Activated T-helper 2 cell treated with anti-CD3 and anti-CD28 coated beads, Interferon-gamma antibody, Interleukin-2, Interleukin-4, amounts not matched to agents 10 μg/mL and 5 μg/mL and 100 μg/mL, durations not matched to agents 14 hours and 24 hours and 36 hours (primary cell): ENCODE measurements at regions not wholly inside any gene's neighbourhood (a gene's known extent, or its start where the extent isn't known, plus 50 kb on each side); places are given as distances from the start of the nearest gene placed in this dataset.
"Not testable (repeated sequence)": the region's sequence is repeated elsewhere in the genome, so short reads cannot be mapped to it uniquely, and the experiment has no call there.

Experiments
- DNase-seq: peaks from one replicate; pipeline ENCODE4 v3.0.0; 2021; ENCODE audit warnings: low spot score
- H3K27ac Mint-ChIP-seq: one replicate; pipeline ENCODE4 v1.8.0; 2021; ENCODE audit warnings: mixed read lengths
- H3K27me3 Mint-ChIP-seq: one replicate; pipeline ENCODE4 v1.8.0; 2021; ENCODE audit warnings: low read depth, mixed read lengths
- H3K36me3 Mint-ChIP-seq: one replicate; pipeline ENCODE4 v1.8.0; 2021; ENCODE audit warnings: low read depth, mixed read lengths
- H3K4me1 Mint-ChIP-seq: one replicate; pipeline ENCODE4 v1.8.0; 2021; ENCODE audit warnings: low read depth, mixed read lengths
- H3K4me3 Mint-ChIP-seq: one replicate; pipeline ENCODE4 v1.8.0; 2021; ENCODE audit warnings: low read depth, mild to moderate bottlenecking, moderate library complexity, mixed read lengths
- H3K9me3 Mint-ChIP-seq: one replicate; pipeline ENCODE4 v1.8.0; 2021; ENCODE audit warnings: mixed read lengths
- intact Hi-C: fragments of 100-400 bp; cut with micrococcal nuclease; formaldehyde crosslinking; loops from one replicate; pipeline ENCODE4 v1.15.1; 2023

DNA sequence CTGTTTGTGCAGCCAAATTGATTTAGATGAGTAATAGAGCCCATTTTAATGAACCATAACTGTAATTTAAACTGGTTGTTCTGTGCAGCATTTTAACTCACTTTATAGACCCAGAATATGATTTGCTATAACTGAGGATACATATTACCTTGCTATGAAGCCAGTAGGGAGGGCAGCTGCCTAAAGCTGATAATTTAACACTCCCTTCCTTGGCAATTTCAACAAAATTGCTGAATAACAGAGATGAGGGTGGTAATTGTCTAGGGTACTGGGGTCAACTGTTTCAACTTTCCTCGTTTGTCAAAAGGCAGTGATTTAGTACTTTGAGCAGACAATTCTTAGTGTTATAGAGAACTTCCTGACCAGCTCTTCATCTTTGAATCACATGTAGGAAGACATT lies 304.9 kb upstream of the POU1F1 start:
- no peaks in the 10 kb centered on the region for H3K27me3 Mint-ChIP-seq
- no peak for DNase-seq
- H3K4me1 Mint-ChIP-seq = no peaks in the 10 kb centered on the region
- H3K27ac Mint-ChIP-seq = no peak overlapping the region
- intact Hi-C loops = no loop called here
- no peaks in the 10 kb centered on the region for H3K36me3 Mint-ChIP-seq
- no peaks in the 10 kb centered on the region for H3K9me3 Mint-ChIP-seq
- H3K4me3 Mint-ChIP-seq = no peak overlapping the region

DNA sequence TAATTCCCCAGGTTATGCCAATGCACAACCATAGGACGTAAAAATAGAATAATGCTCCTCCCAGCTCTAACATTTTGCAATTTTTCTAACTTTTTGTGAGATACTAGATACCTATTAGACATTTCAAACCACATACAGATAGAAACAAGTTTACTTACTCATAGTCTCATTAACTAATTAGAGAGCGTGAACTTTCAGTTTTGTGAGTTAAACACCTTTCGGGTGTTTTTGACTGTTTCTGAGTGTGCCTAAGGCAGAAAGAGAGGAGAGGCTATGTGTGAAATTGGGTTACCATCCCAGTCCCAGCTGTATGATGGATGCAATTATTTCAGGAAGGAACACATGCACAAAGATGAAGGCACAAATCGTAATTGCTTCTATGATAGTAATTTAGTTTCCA lies 300.4 kb upstream of the POU1F1 start:
- Mint-ChIP-seq H3K27me3 (no peaks in the 10 kb centered on the region), H3K36me3 (no peaks in the 10 kb centered on the region), H3K4me1 (no peaks in the 10 kb centered on the region), H3K9me3 (no peaks in the 10 kb centered on the region), H3K4me3 (no peak overlapping the region), H3K27ac (no peak overlapping the region)
- DNase-seq = no peak
- intact Hi-C loops = no loop called here

DNA sequence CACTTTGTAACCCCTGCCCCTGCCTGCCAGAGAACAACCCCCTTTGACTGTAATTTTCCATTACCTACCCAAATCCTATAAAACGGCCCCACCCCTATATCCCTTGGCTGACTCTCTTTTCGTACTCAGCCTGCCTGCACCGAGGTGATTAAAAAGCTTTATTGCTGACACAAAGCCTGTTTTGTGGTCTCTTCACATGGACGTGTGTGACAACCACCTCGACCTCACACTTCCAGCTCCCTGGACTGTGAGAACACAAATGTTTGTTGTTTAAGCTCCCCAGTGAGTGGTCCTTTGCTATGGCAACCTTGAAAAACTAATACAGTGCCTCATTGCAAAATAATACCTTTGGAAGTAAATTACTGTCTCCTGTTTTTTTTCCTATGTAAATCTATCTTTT lies 299.2 kb upstream of the POU1F1 start:
- no peak for DNase-seq
- Mint-ChIP-seq H3K36me3 (no peaks in the 10 kb centered on the region), H3K27ac (no peak overlapping the region), H3K27me3 (no peaks in the 10 kb centered on the region), H3K4me1 (no peaks in the 10 kb centered on the region), H3K4me3 (no peak overlapping the region), H3K9me3 (no peaks in the 10 kb centered on the region)
- intact Hi-C loops = no loop called here

DNA sequence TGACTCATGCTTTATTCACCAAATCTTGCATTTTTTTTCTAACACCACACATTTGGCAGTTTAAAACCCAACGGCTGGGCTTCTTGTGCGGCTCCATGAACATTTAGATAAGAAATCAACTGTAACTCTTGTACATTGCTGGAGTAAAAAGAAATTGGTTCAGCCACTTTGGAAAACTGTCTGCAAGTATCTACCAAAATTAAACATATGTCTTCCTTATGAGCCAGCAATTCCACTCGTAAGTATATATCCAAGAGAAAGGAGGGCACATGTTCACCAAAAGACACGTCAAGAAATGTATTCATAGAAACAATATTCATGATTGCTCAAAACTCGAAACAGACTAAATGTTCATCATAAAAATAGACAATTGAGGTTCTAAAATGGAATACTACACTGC lies 291.9 kb upstream of the POU1F1 start:
- intact Hi-C loops = no loop called here
- no peak for DNase-seq
- Mint-ChIP-seq H3K27me3 (no peaks in the 10 kb centered on the region), H3K9me3 (no peaks in the 10 kb centered on the region), H3K4me3 (no peak overlapping the region), H3K4me1 (no peaks in the 10 kb centered on the region), H3K27ac (no peak overlapping the region), H3K36me3 (no peaks in the 10 kb centered on the region)

DNA sequence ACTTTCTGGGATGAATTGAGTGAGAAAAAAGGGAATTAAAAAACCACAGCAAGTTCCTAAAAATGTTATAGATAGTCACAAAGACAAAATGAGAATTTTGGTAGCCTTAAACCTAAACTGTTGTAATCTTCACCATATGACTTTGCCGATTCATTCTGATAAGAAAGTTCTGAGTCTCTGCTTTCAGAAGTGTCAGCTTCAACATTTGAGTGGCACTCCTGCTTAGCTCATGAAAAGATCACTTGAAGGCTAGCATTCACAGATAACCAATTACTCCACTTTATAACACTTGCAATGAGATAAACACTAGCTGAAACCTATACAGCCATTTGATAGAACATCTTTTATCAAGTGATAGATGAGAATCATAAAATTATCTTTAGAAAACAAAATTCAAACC lies 288.1 kb upstream of the POU1F1 start:
- Mint-ChIP-seq H3K4me1 (no peaks in the 10 kb centered on the region), H3K27ac (no peak overlapping the region), H3K36me3 (no peaks in the 10 kb centered on the region), H3K4me3 (no peak overlapping the region), H3K9me3 (no peaks in the 10 kb centered on the region), H3K27me3 (no peaks in the 10 kb centered on the region)
- intact Hi-C loops = no loop called here
- no peak for DNase-seq

DNA sequence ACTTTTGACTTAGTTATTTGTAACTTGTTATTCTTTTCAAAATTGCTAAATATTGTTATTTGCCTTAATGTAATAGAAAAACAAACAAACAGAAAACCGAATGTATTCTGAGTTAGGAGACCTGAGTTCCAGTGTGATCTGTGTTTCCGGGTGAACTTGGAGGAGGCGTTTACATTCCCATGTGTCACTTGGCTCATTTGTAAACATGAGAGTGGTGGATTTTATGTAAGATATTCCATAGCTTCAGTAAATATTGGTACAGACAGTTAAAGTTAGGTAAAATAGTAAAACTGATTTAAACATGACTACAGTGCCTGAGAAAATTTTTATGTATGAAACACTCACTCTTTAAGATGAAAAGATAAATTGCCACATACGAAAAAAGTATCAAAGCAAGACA lies 287.3 kb upstream of the POU1F1 start:
- H3K27ac Mint-ChIP-seq = no peak overlapping the region
- H3K27me3 Mint-ChIP-seq = no peaks in the 10 kb centered on the region
- no peaks in the 10 kb centered on the region for H3K36me3 Mint-ChIP-seq
- no peak for DNase-seq
- H3K9me3 Mint-ChIP-seq = no peaks in the 10 kb centered on the region
- intact Hi-C loops = no loop called here
- H3K4me3 Mint-ChIP-seq = no peak overlapping the region
- H3K4me1 Mint-ChIP-seq = no peaks in the 10 kb centered on the region

DNA sequence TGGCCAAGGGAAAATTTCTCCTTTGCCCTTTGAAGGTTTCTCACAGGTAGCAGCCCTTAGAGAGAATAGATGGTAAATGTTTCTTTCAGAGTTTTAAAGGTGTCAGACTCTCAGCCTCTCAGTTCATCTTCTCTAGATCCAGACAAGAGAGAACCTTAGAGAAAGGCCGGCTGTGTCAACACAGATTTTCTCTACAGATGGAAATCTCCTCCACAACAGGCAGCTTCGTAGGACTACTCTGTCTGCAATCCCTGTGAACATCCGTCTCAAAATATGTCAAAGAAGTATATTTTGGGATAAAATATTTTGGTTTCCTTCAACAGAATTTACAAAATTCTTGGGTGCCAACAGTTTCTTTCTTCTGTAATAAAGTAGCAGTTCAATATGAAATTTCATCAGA lies 282.1 kb upstream of the POU1F1 start:
- no peaks in the 10 kb centered on the region for H3K36me3 Mint-ChIP-seq
- no peaks in the 10 kb centered on the region for H3K9me3 Mint-ChIP-seq
- DNase-seq = no peak
- no peaks in the 10 kb centered on the region for H3K27me3 Mint-ChIP-seq
- no peaks in the 10 kb centered on the region for H3K4me1 Mint-ChIP-seq
- no peak overlapping the region for H3K27ac Mint-ChIP-seq
- intact Hi-C loops = no loop called here
- H3K4me3 Mint-ChIP-seq = no peak overlapping the region

DNA sequence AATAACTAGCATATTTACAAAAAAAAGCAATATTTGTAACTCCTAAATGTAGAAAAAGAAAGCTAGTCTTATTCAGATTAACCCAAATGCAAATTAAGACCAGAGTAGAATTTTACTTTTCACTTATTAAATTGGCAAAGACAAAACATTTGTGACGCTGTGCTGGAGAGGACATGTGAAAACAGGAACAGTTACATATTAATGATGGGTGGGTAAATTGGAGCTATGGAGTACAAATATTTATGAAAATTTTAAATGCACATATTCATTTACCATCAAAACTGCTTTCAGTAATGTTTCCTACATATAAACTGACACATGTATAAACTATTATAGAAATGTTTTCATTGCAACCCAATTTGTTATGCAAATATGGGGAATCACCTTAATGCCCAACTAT lies 278.9 kb upstream of the POU1F1 start:
- Mint-ChIP-seq H3K9me3 (no peaks in the 10 kb centered on the region), H3K27ac (no peak overlapping the region), H3K4me3 (no peak overlapping the region), H3K27me3 (no peaks in the 10 kb centered on the region), H3K36me3 (no peaks in the 10 kb centered on the region), H3K4me1 (no peaks in the 10 kb centered on the region)
- intact Hi-C loops = no loop called here
- no peak for DNase-seq

DNA sequence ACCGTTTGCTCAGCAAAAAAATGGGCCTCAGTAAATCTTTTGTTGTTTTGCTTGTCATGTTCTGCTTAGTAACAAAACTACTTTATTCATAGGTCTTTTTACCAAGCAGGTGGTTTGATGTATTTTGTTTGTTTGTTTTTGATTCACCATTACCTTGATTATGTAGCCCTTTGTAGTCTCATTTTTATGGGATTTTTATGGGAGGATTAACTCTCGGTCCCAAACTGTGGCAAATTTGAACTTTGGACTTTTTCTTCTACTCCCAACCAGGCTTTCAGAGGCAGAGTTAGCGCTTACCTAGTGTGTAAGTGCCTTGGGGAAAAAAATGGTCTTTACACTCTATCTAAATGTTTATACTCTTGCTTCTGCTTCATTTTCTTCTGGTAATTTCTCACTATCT lies 276.7 kb upstream of the POU1F1 start:
- Mint-ChIP-seq H3K4me1 (no peaks in the 10 kb centered on the region), H3K27me3 (no peaks in the 10 kb centered on the region), H3K9me3 (no peaks in the 10 kb centered on the region), H3K36me3 (no peaks in the 10 kb centered on the region), H3K27ac (no peak overlapping the region), H3K4me3 (no peak overlapping the region)
- DNase-seq = no peak
- intact Hi-C loops = no loop called here

DNA sequence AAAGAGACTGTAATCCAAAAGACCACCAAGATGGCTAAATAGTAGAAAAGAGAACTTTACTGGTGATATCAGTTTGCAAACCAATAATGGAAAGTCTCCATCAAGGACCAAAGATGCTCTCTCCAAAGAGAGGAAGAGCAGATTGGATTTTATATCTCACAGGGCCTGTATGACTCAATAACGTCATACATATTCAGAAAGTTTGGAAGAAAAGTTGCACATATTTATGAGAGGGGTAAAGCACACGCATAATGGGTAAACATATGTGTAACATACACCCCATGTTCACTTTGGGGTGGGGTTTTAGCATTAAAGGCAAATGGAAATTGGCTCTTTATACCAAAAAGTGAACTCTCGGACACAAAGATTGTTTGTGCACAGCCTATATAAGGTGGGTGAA lies 274.5 kb upstream of the POU1F1 start:
- no peaks in the 10 kb centered on the region for H3K27me3 Mint-ChIP-seq
- H3K4me1 Mint-ChIP-seq = no peaks in the 10 kb centered on the region
- no peaks in the 10 kb centered on the region for H3K9me3 Mint-ChIP-seq
- intact Hi-C loops = no loop called here
- no peak overlapping the region for H3K4me3 Mint-ChIP-seq
- H3K27ac Mint-ChIP-seq = no peak overlapping the region
- DNase-seq = no peak
- H3K36me3 Mint-ChIP-seq = no peaks in the 10 kb centered on the region

DNA sequence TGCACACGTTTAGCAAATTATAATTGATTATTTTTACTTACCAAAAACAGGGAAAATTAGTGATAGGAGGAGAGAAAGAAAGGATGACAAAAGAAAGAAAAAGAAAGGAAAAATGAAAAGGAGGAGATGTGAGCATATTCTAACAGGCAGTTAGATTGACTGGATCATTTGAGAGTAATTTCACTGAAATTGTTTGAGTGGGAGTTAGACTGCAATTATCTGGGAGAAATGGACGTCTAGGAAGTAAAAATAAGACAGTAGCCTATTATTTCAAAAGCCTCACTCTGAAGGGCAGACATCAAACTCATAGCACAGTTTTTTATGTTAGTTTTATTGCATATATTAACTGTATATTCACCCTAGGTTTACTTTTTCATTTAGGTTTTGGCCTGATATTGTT lies 272.8 kb upstream of the POU1F1 start:
- H3K9me3 Mint-ChIP-seq = no peaks in the 10 kb centered on the region
- no peaks in the 10 kb centered on the region for H3K4me1 Mint-ChIP-seq
- intact Hi-C loops = no loop called here
- no peak for DNase-seq
- no peak overlapping the region for H3K27ac Mint-ChIP-seq
- H3K27me3 Mint-ChIP-seq = no peaks in the 10 kb centered on the region
- no peak overlapping the region for H3K4me3 Mint-ChIP-seq
- H3K36me3 Mint-ChIP-seq = no peaks in the 10 kb centered on the region

DNA sequence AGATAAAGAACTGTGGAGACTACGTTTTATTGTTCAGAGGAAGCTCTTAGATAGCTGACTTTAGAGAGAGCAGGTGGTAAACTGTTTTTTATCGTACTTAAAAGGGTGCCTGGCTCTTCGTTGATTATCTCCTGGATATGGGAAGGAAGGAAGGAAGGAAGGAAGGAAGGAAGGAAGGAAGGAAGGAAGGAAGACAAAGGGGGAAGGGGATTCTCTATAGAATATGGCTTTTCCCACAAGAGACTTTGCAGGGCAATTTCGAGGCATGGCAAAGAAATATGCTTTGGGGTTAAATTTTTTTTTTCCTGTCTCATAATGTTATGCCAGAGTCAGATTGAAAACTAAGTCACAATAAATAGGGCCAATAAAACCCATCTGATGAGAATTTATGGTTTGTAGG lies 271.9 kb upstream of the POU1F1 start:
- no peaks in the 10 kb centered on the region for H3K9me3 Mint-ChIP-seq
- intact Hi-C loops = no loop called here
- DNase-seq = no peak

DNA sequence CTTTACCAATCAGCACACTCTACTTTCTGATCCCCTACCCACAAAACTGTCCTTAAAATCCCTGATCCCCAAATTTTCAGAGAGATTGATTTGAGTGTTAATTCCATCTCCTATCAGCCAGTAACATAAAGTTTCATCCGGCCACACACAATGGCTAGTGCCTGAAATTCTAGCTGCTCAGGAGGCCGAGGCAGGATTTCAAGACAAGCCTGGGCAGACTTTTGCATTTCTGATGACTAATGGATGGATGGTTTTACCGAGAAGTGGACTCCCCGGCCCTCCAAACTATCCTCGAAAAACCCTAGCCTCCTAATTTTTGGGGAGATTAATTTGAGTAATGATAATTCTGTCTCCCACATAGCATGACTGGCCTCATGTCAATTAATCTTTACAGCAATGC lies 269.8 kb upstream of the POU1F1 start:
- no peak for DNase-seq
- H3K4me1 Mint-ChIP-seq = no peaks in the 10 kb centered on the region
- no peaks in the 10 kb centered on the region for H3K27me3 Mint-ChIP-seq
- no peak overlapping the region for H3K4me3 Mint-ChIP-seq
- intact Hi-C loops = no loop called here
- no peak overlapping the region for H3K27ac Mint-ChIP-seq
- H3K9me3 Mint-ChIP-seq = no peaks in the 10 kb centered on the region
- no peaks in the 10 kb centered on the region for H3K36me3 Mint-ChIP-seq

More for the DNA sequence above, 271.9 kb upstream of the POU1F1 start:
- Mint-ChIP-seq H3K27me3 (no peaks in the 10 kb centered on the region), H3K4me3 (no peak overlapping the region), H3K36me3 (no peaks in the 10 kb centered on the region), H3K27ac (no peak overlapping the region), H3K4me1 (no peaks in the 10 kb centered on the region)

DNA sequence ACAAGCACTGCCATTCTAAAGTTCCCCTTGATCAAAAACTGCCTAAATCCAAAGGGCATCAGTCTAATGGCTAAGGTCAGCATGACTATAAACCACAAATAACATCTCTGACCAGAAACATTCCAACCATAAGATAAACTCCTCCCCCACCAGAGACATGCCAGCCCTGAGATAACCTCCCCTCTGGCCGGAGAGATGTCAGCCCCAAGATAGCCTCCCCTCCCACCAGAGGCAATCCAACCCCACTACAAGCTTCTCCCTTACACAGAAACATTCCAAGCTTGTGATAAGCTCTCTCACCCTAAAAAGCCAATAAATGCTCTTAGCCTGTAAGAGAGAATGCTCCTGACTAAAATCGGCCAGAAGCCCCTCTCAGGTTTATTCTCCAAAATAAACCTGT lies 267.0 kb upstream of the POU1F1 start:
- H3K9me3 Mint-ChIP-seq, H3K36me3 Mint-ChIP-seq, H3K27ac Mint-ChIP-seq, intact Hi-C loops, H3K4me3 Mint-ChIP-seq, H3K4me1 Mint-ChIP-seq, DNase-seq, H3K27me3 Mint-ChIP-seq: not testable (repeated sequence)
